K562 (cell line): ENCODE measurements at regions not wholly inside any gene's neighbourhood (a gene's known extent, or its start where the extent isn't known, plus 50 kb on each side); places are given as distances from the start of the nearest gene placed in this dataset.

Experiments
- ATAC-seq: fragments of 200-7000 bp; cut with Tn5 transposase; 3 replicates; pipeline ENCODE4 v1.9.1; 2020; ENCODE audit warnings: moderate library complexity
- BruUV-seq: library from RNA; stranded (reverse); fragments of 400-500 nt; replicated peaks from 2 replicates; lab custom pipeline; 2021; lab: Mats Ljungman, UMichigan
- CTCF ChIA-PET: fragments of 300-600 bp; formaldehyde crosslinking; extraction: SDS; loops from one replicate; lab custom pipeline; 2021; ENCODE audit warnings: low intra/inter-chr PET ratio; lab: Yijun Ruan, JAX
- POLR2A ChIA-PET: fragments of 300-600, 350-650 bp; sonication (Branson Sonifier 250); formaldehyde crosslinking; extraction: SDS; loops from one replicate; lab custom pipeline; 2021; ENCODE audit warnings: antibody characterized with exemption, inconsistent platforms; lab: Yijun Ruan, JAX
- DNase-seq, 4 experiments: peaks; one replicate each; pipeline versions ENCODE4 v3.0.0 to v3.0.0-alpha.2; 2011 to 2018; ENCODE audit warnings: low spot score in 3 of 4, mixed read lengths in 3 of 4; ENCODE audit errors: extremely low read depth in 1 of 4
- FAIRE-seq: peaks from 2 replicates; lab custom pipeline; 2011; peaks lifted over from hg19 to GRCh38; lab: Jason Lieb, UNC
- H2AFZ ChIP-seq: 2 replicates; pipeline ENCODE4 v1.6.0; 2011; ENCODE audit warnings: low read depth, low read length, control low read depth, inconsistent platforms
- H3K27ac ChIP-seq: fragments of 200-600 bp; 3 replicates; pipeline ENCODE4 v1.8.0; 2011; ENCODE audit warnings: low read depth, mild to moderate bottlenecking, control low read depth, inconsistent platforms, low read length, moderate library complexity, mixed read lengths; ENCODE audit errors: extremely low read depth
- H3K27me3 ChIP-seq, 2 experiments: fragments of 300-600 bp in 1 of 2; 2 replicates in 1 of 2; 3 replicates in 1 of 2; pipeline versions ENCODE4 v1.6.0 to v1.8.0; 2011; ENCODE audit warnings: inconsistent platforms in 2 of 2, low read length in 2 of 2, mild to moderate bottlenecking in 1 of 2, mixed read lengths in 1 of 2, moderate library complexity in 1 of 2; ENCODE audit not compliant: control insufficient read depth in 2 of 2, insufficient read depth in 2 of 2
- H3K36me3 ChIP-seq: fragments of 300-600 bp; 3 replicates; pipeline ENCODE4 v1.8.0; 2011; ENCODE audit warnings: mild to moderate bottlenecking, low read length, inconsistent platforms; ENCODE audit not compliant: control insufficient read depth, insufficient read depth
- H3K4me1 ChIP-seq, 2 experiments: fragments of 200-600 bp in 1 of 2; replicated peaks in 1 of 2; 2 replicates in 1 of 2; 3 replicates in 1 of 2; pipeline versions ENCODE4 v1.5.1 to v1.8.0; 2011; ENCODE audit warnings: inconsistent platforms in 2 of 2, low read length in 2 of 2, mild to moderate bottlenecking in 1 of 2, mixed read lengths in 1 of 2, moderate library complexity in 1 of 2; ENCODE audit not compliant: control insufficient read depth in 2 of 2, insufficient read depth in 2 of 2
- H3K4me2 ChIP-seq: 2 replicates; pipeline ENCODE4 v1.6.1; 2011; ENCODE audit warnings: low read length, control low read depth, inconsistent platforms, mixed read lengths; ENCODE audit not compliant: insufficient read depth
- H3K4me3 ChIP-seq: fragments of 200-600 bp; sonication (generic), shearing (Covaris generic); 2 replicates; pipeline ENCODE4 v1.5.1; 2016; ENCODE audit warnings: control low read depth, inconsistent platforms
- H3K79me2 ChIP-seq: fragments of 200-600 bp; 3 replicates; pipeline ENCODE4 v1.8.0; 2011; ENCODE audit warnings: low read length, inconsistent platforms; ENCODE audit not compliant: control insufficient read depth, insufficient read depth
- H3K9ac ChIP-seq, 2 experiments: 2 replicates each; pipeline versions ENCODE4 v1.6.0 to v1.6.1; 2011; ENCODE audit warnings: low read depth in 2 of 2, low read length in 2 of 2, control low read depth in 1 of 2, inconsistent platforms in 1 of 2, mild to moderate bottlenecking in 1 of 2, mixed read lengths in 1 of 2; ENCODE audit not compliant: insufficient read depth in 1 of 2
- H3K9me1 ChIP-seq: one replicate; pipeline ENCODE4 v1.6.0; 2011; ENCODE audit warnings: inconsistent platforms, mild to moderate bottlenecking, low read length, moderate library complexity; ENCODE audit not compliant: control insufficient read depth, insufficient read depth
- H3K9me3 ChIP-seq: replicated peaks from 2 replicates; pipeline ENCODE4 v1.5.1; 2011; ENCODE audit warnings: low read depth, low read length, inconsistent platforms; ENCODE audit not compliant: control insufficient read depth, insufficient read depth
- H4K20me1 ChIP-seq: replicated peaks from 2 replicates; pipeline ENCODE4 v1.6.1; 2011; ENCODE audit warnings: low read length, inconsistent platforms, mixed read lengths; ENCODE audit not compliant: control insufficient read depth, insufficient read depth
- KLF13 ChIP-seq: fragments of 450-650 bp; IDR thresholded peaks from 2 replicates; pipeline ENCODE4 v1.6.1; 2016; ENCODE audit warnings: missing genetic modification characterization, low read depth, mild to moderate bottlenecking, missing compliant biosample characterization, moderate library complexity, borderline replicate concordance
- SETDB1 ChIP-seq: IDR thresholded peaks from one replicate; pipeline ENCODE4 v1.6.1; 2012; ENCODE audit warnings: low read length, control low read depth, inconsistent platforms
- TCF3 ChIP-seq: sonication (generic); formaldehyde crosslinking; IDR thresholded peaks from 2 replicates; pipeline ENCODE4 v1.4.0; 2020; ENCODE audit warnings: mild to moderate bottlenecking, missing genetic modification reagents
- TRIM28 ChIP-seq: fragments of 450-650 bp; IDR thresholded peaks from 2 replicates; pipeline ENCODE4 v1.6.1; 2017
- WGBS: fragments of 100-300 bp; shearing (Covaris generic); methylation state at CpG from one replicate; pipeline ENCODE4 v1.1.6; 2016; ENCODE audit warnings: low coverage, mixed read lengths; ENCODE audit not compliant: insufficient coverage; ENCODE audit errors: missing lambda C conversion rate; 5-methylcytosine and 5-hydroxymethylcytosine counted together
- in situ Hi-C: fragments of 300-500 bp; cut with MboI; formaldehyde crosslinking; loops from 4 replicates; pipeline ENCODE4 v1.15.0; 2018; ENCODE audit warnings: inconsistent platforms, mixed read lengths
- intact Hi-C: fragments of 100-400 bp; cut with micrococcal nuclease; formaldehyde crosslinking; loops from 2 replicates; pipeline ENCODE4 v1.14.2; 2022

DNA sequence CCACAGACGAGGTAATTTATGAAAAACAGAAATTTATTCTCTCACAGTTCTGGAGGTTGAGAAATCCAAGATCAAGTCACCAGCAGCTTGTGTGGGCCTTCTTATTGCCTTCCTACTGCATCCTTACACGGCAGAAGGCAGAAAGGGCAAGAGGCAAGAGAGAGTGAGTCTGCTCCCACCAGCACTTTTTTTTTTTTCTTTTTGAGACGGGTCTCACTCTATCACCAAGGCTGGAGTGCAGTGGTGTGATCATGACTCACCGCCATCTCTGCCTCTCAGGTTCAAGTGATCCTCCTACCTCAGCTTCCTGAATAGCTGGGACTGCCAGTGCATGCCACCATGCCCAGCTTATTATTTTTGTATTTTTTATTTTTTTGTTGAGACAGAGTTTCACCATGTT is 78.5 kb upstream of the HK2 start:
- Histone ChIP-seq H3K4me3 (no peak overlapping the region), H3K27me3 (peaks cover 6 to 8% of the 10 kb centered on the region in 2 experiments; a peak in 3 of 5 replicates), H3K27ac (no peak overlapping the region), H3K79me2 (no peaks in the 10 kb centered on the region), H2AFZ (no peak overlapping the region), H3K4me1 (no peaks in the 10 kb centered on the region), H3K4me2 (no peak overlapping the region), H3K9ac (no peak overlapping the region), H4K20me1 (no peaks in the 10 kb centered on the region), H3K9me1 (no peaks in the 10 kb centered on the region), H3K36me3 (no peaks in the 10 kb centered on the region), H3K9me3 (no peaks in the 10 kb centered on the region)
- ChIA-PET CTCF (no interaction called here), POLR2A (no interaction called here)
- DNase-seq (no peak), ATAC-seq (no peak), FAIRE-seq (no peak)
- WGBS, result 0% methylated on average over 4 of the region's 4 CpGs
- in situ Hi-C loops, result no loop called here
- BruUV-seq, result no TSS peak
- TF ChIP-seq SETDB1 (no peak), KLF13 (tag) (no peak)
- intact Hi-C loops, result no loop called here

GRCh38 chr2:74756356-74756890 is 77.5 kb upstream of the HK2 start:
- Histone ChIP-seq H3K9me1 (no peaks in the 10 kb centered on the region), H3K4me1 (no peaks in the 10 kb centered on the region), H3K27ac (no peak overlapping the region), H3K9ac (no peak overlapping the region), H3K4me2 (no peak overlapping the region), H3K9me3 (no peaks in the 10 kb centered on the region), H3K36me3 (no peaks in the 10 kb centered on the region), H2AFZ (no peak overlapping the region), H3K4me3 (no peak overlapping the region), H3K27me3 (peaks cover 3 to 9% of the 10 kb centered on the region in 2 experiments; a peak in 2 of 5 replicates), H3K79me2 (no peaks in the 10 kb centered on the region), H4K20me1 (no peaks in the 10 kb centered on the region)
- ChIA-PET CTCF (no interaction called here), POLR2A (no interaction called here)
- no peak for FAIRE-seq
- no peak for DNase-seq
- no TSS peak for BruUV-seq
- no peak for ATAC-seq
- in situ Hi-C loops (no loop called here), intact Hi-C loops (no loop called here)
- TF ChIP-seq TRIM28 (peak; percentile 84; the same call in 1 of the 2 replicates), TCF3 (CRISPR knock-in tag) (no peak)
